Esophagus (tissue), 2 donors: ENCODE measurements at regions not wholly inside any gene's neighbourhood (a gene's known extent, or its start where the extent isn't known, plus 50 kb on each side); places are given as distances from the start of the nearest gene placed in this dataset.

Source experiments
- H3K27ac ChIP-seq, 2 donors: one replicate each; pipeline ENCODE4 v1.5.1; 2013; ENCODE audit warnings: low read depth in 2 of 2, mild to moderate bottlenecking in 2 of 2, inconsistent platforms in 1 of 2, low read length in 1 of 2, moderate library complexity in 1 of 2
- H3K27me3 ChIP-seq, 2 donors: one replicate each; pipeline ENCODE4 v1.6.1; 2013; ENCODE audit warnings: low read length in 2 of 2, control low read depth in 1 of 2, mild to moderate bottlenecking in 1 of 2; ENCODE audit not compliant: insufficient read depth in 2 of 2, control insufficient read depth in 1 of 2
- H3K36me3 ChIP-seq, 2 donors: one replicate each; pipeline ENCODE4 v1.6.1; 2013; ENCODE audit warnings: low read length in 1 of 2; ENCODE audit not compliant: control insufficient read depth in 2 of 2, insufficient read depth in 2 of 2
- H3K4me1 ChIP-seq, 2 donors: one replicate each; pipeline ENCODE4 v1.6.1; 2013; ENCODE audit warnings: low read length in 1 of 2; ENCODE audit not compliant: control insufficient read depth in 2 of 2, insufficient read depth in 2 of 2
- H3K4me3 ChIP-seq, 2 donors: one replicate each; pipeline ENCODE4 v1.5.1; 2013; ENCODE audit warnings: low read length in 2 of 2, mild to moderate bottlenecking in 2 of 2, low read depth in 1 of 2, moderate library complexity in 1 of 2
- H3K9me3 ChIP-seq, 2 donors: one replicate each; pipeline ENCODE4 v1.6.1; 2013; ENCODE audit warnings: mild to moderate bottlenecking in 2 of 2, low read depth in 1 of 2, low read length in 1 of 2, moderate library complexity in 1 of 2; ENCODE audit not compliant: control insufficient read depth in 2 of 2, insufficient read depth in 1 of 2
- WGBS, 2 donors: extraction: QIAGEN DNeasy Blood & Tissue Kit; methylation state at CpG; one replicate each; pipeline ENCODE4 v1.1.7; 2013; 5-methylcytosine and 5-hydroxymethylcytosine counted together
- donor health status: healthy with polysubstance abuse.
- donor health status: Bipolar disorder and iron deficiency.

- no peak overlapping the region for H3K4me3 ChIP-seq
- 38 to 39% methylated on average over 3 of the region's 3 CpGs for WGBS, 2 donors
- peaks cover 3 to 4% of the 10 kb centered on the region in 2 donors for H3K9me3 ChIP-seq
- no peak overlapping the region for H3K27ac ChIP-seq
- peaks cover 0 to 2% of the 10 kb centered on the region in 2 donors for H3K27me3 ChIP-seq
- no peaks in the 10 kb centered on the region for H3K36me3 ChIP-seq
- no peaks in the 10 kb centered on the region for H3K4me1 ChIP-seq
These were observed 378.1 kb downstream of the NSUN3 start for GRCh38 chr3:94440767-94441493.

GRCh38 chr3:94441494-94441847, 378.6 kb downstream of the NSUN3 start:
- Histone ChIP-seq H3K9me3 (peaks cover 3 to 4% of the 10 kb centered on the region in 2 donors), H3K4me1 (no peaks in the 10 kb centered on the region), H3K4me3 (no peak overlapping the region), H3K36me3 (no peaks in the 10 kb centered on the region), H3K27me3 (peaks cover 0 to 2% of the 10 kb centered on the region in 2 donors), H3K27ac (no peak overlapping the region)
- 65 to 73% methylated on average over 1 of the region's 1 CpG for WGBS, 2 donors

GRCh38 chr3:94453864-94454263, 391.0 kb downstream of the NSUN3 start:
- no peaks in the 10 kb centered on the region for H3K4me1 ChIP-seq
- H3K36me3 ChIP-seq = no peaks in the 10 kb centered on the region
- H3K27ac ChIP-seq = no peak overlapping the region
- no peak overlapping the region for H3K4me3 ChIP-seq
- WGBS, 2 donors = 81 to 85% methylated on average over 1 of the region's 1 CpG
- no peaks in the 10 kb centered on the region for H3K27me3 ChIP-seq
- no peaks in the 10 kb centered on the region for H3K9me3 ChIP-seq

- Histone ChIP-seq H3K4me1 (no peaks in the 10 kb centered on the region), H3K27ac (no peak overlapping the region), H3K36me3 (no peaks in the 10 kb centered on the region), H3K27me3 (no peaks in the 10 kb centered on the region), H3K9me3 (no peaks in the 10 kb centered on the region), H3K4me3 (no peak overlapping the region)
- 75 to 82% methylated on average over 1 of the region's 1 CpG for WGBS, 2 donors
These were observed 396.3 kb downstream of the NSUN3 start for GRCh38 chr3:94459167-94459566.

GRCh38 chr3:94460931-94461330, 398.1 kb downstream of the NSUN3 start:
- Histone ChIP-seq H3K4me3 (no peak overlapping the region), H3K4me1 (no peaks in the 10 kb centered on the region), H3K36me3 (no peaks in the 10 kb centered on the region), H3K9me3 (no peaks in the 10 kb centered on the region), H3K27me3 (no peaks in the 10 kb centered on the region), H3K27ac (no peak overlapping the region)
- WGBS, 2 donors = 67 to 68% methylated on average over 3 of the region's 3 CpGs

GRCh38 chr3:94462931-94463330, 400.1 kb downstream of the NSUN3 start:
- H3K36me3 ChIP-seq = no peaks in the 10 kb centered on the region
- no peaks in the 10 kb centered on the region for H3K9me3 ChIP-seq
- no peaks in the 10 kb centered on the region for H3K4me1 ChIP-seq
- WGBS, 2 donors = 29 to 49% methylated on average over 2 of the region's 2 CpGs
- no peak overlapping the region for H3K4me3 ChIP-seq
- no peaks in the 10 kb centered on the region for H3K27me3 ChIP-seq
- no peak overlapping the region for H3K27ac ChIP-seq

GRCh38 chr3:94472511-94472910, 409.6 kb downstream of the NSUN3 start:
- Histone ChIP-seq H3K36me3 (no peaks in the 10 kb centered on the region), H3K4me3 (no peak overlapping the region), H3K4me1 (no peaks in the 10 kb centered on the region), H3K27me3 (no peaks in the 10 kb centered on the region), H3K9me3 (peaks cover 5 to 7% of the 10 kb centered on the region in 2 donors), H3K27ac (no peak overlapping the region)

GRCh38 chr3:94481226-94481898, 418.5 kb downstream of the NSUN3 start:
- H3K36me3 ChIP-seq = no peaks in the 10 kb centered on the region
- H3K9me3 ChIP-seq = no peaks in the 10 kb centered on the region
- H3K27me3 ChIP-seq = no peaks in the 10 kb centered on the region
- 58 to 61% methylated on average over 3 of the region's 3 CpGs for WGBS, 2 donors
- H3K4me3 ChIP-seq = no peak overlapping the region
- no peaks in the 10 kb centered on the region for H3K4me1 ChIP-seq
- H3K27ac ChIP-seq = no peak overlapping the region

- no peaks in the 10 kb centered on the region for H3K36me3 ChIP-seq
- no peak overlapping the region for H3K27ac ChIP-seq
- H3K9me3 ChIP-seq = no peaks in the 10 kb centered on the region
- H3K27me3 ChIP-seq = no peaks in the 10 kb centered on the region
- no peaks in the 10 kb centered on the region for H3K4me1 ChIP-seq
- WGBS, 2 donors = 73% methylated on average over 3 of the region's 3 CpGs
- H3K4me3 ChIP-seq = no peak overlapping the region
These were observed 419.8 kb downstream of the NSUN3 start for GRCh38 chr3:94482686-94483085.

GRCh38 chr3:94483403-94483802, 420.5 kb downstream of the NSUN3 start:
- Histone ChIP-seq H3K4me1 (no peaks in the 10 kb centered on the region), H3K9me3 (no peaks in the 10 kb centered on the region), H3K27ac (no peak overlapping the region), H3K36me3 (no peaks in the 10 kb centered on the region), H3K27me3 (no peaks in the 10 kb centered on the region), H3K4me3 (no peak overlapping the region)
- 72 to 79% methylated on average over 2 of the region's 2 CpGs for WGBS, 2 donors
